SK-N-SH treated with all-trans-retinoic acid at 6 μM for 48 hours (cell line): ENCODE measurements at regions not wholly inside any gene's neighbourhood (a gene's known extent, or its start where the extent isn't known, plus 50 kb on each side); places are given as distances from the start of the nearest gene placed in this dataset.

Experiments
- ATAC-seq: fragments of 200-7000 bp; cut with Tn5 transposase; 3 replicates; pipeline ENCODE4 v1.9.1; 2020; ENCODE audit warnings: mild to moderate bottlenecking, moderate library complexity
- ARNTL ChIP-seq: fragments of 450-650 bp; formaldehyde crosslinking; IDR thresholded peaks from 2 replicates; pipeline ENCODE4 v1.5.0; 2020; ENCODE audit warnings: low read depth, mild to moderate bottlenecking, moderate library complexity, borderline replicate concordance
- CREB5 ChIP-seq: fragments of 250-450 bp; sonication (Bioruptor Pico); IDR thresholded peaks from 2 replicates; pipeline ENCODE4 v1.5.1; 2020; ENCODE audit warnings: low read depth, mild to moderate bottlenecking, moderate library complexity
- CSDC2 ChIP-seq: fragments of 250-450 bp; sonication (Bioruptor Pico); IDR thresholded peaks from 2 replicates; pipeline ENCODE4 v1.5.0; 2020; ENCODE audit warnings: mild to moderate bottlenecking, moderate library complexity
- CSRNP3 ChIP-seq: fragments of 250-450 bp; sonication (Bioruptor Pico); IDR thresholded peaks from 2 replicates; pipeline ENCODE4 v1.5.1; 2021; ENCODE audit warnings: mild to moderate bottlenecking, moderate library complexity
- ESRRG ChIP-seq: fragments of 250-450 bp; sonication (Bioruptor Pico); IDR thresholded peaks from 2 replicates; pipeline ENCODE4 v1.6.1; 2021; ENCODE audit warnings: mild to moderate bottlenecking
- GLIS3 ChIP-seq: fragments of 250-450 bp; sonication (Bioruptor Pico); IDR thresholded peaks from 2 replicates; pipeline ENCODE4 v1.5.0; 2020; ENCODE audit warnings: mild to moderate bottlenecking, moderate library complexity
- ISL1 ChIP-seq: fragments of 250-450 bp; sonication (Bioruptor Pico); IDR thresholded peaks from 2 replicates; pipeline ENCODE4 v2.1.2; 2022; ENCODE audit warnings: mild to moderate bottlenecking, moderate library complexity
- OSR1 ChIP-seq: fragments of 250-450 bp; sonication (Bioruptor Pico); IDR thresholded peaks from 2 replicates; pipeline ENCODE4 v1.8.0; 2022; ENCODE audit warnings: moderate library complexity, mild to moderate bottlenecking, inconsistent platforms
- PATZ1 ChIP-seq: fragments of 250-450 bp; sonication (Bioruptor Pico); IDR thresholded peaks from 2 replicates; pipeline ENCODE4 v1.8.0; 2020; ENCODE audit warnings: mild to moderate bottlenecking, moderate library complexity, borderline replicate concordance
- POU6F1 ChIP-seq: fragments of 250-450 bp; sonication (Bioruptor Pico); IDR thresholded peaks from 2 replicates; pipeline ENCODE4 v1.8.0; 2021; ENCODE audit warnings: low read depth, mild to moderate bottlenecking, moderate library complexity, borderline replicate concordance
- PPARA ChIP-seq: fragments of 250-450 bp; sonication (Bioruptor Pico); IDR thresholded peaks from 2 replicates; pipeline ENCODE4 v1.5.0; 2020; ENCODE audit warnings: mild to moderate bottlenecking, borderline replicate concordance
- TCF4 ChIP-seq: fragments of 250-450 bp; sonication (Bioruptor Pico); IDR thresholded peaks from 2 replicates; pipeline ENCODE4 v1.8.0; 2021; ENCODE audit warnings: mild to moderate bottlenecking, moderate library complexity, borderline replicate concordance
- TOX ChIP-seq: fragments of 250-450 bp; sonication (Bioruptor Pico); IDR thresholded peaks from 2 replicates; pipeline ENCODE4 v1.8.0; 2021; ENCODE audit warnings: mild to moderate bottlenecking, moderate library complexity, borderline replicate concordance
- TSHZ2 ChIP-seq: fragments of 250-450 bp; sonication (Bioruptor Pico); IDR thresholded peaks from 2 replicates; pipeline ENCODE4 v1.5.0; 2020; ENCODE audit warnings: mild to moderate bottlenecking, moderate library complexity
- ZC3H10 ChIP-seq: fragments of 250-450 bp; sonication (Bioruptor Pico); IDR thresholded peaks from 2 replicates; pipeline ENCODE4 v1.5.1; 2021; ENCODE audit warnings: mild to moderate bottlenecking, moderate library complexity
- ZFP3 ChIP-seq: fragments of 250-450 bp; sonication (Bioruptor Pico); IDR thresholded peaks from 2 replicates; pipeline ENCODE4 v1.5.0; 2020; ENCODE audit warnings: mild to moderate bottlenecking, moderate library complexity
- ZFP30 ChIP-seq: fragments of 450-650 bp; formaldehyde crosslinking; IDR thresholded peaks from 2 replicates; pipeline ENCODE4 v1.5.0; 2022; ENCODE audit warnings: mild to moderate bottlenecking, moderate library complexity
- ZNF565 ChIP-seq: fragments of 450-650 bp; formaldehyde crosslinking; conservative IDR thresholded peaks from 2 replicates; pipeline ENCODE4 v1.5.0; 2020; ENCODE audit warnings: low read depth, mild to moderate bottlenecking, moderate library complexity
- ZNF70 ChIP-seq: fragments of 450-650 bp; formaldehyde crosslinking; IDR thresholded peaks from 2 replicates; pipeline ENCODE4 v1.5.0; 2020; ENCODE audit warnings: mild to moderate bottlenecking, moderate library complexity
- ZNF8 ChIP-seq: fragments of 450-650 bp; formaldehyde crosslinking; IDR thresholded peaks from 2 replicates; pipeline ENCODE4 v1.5.0; 2020; ENCODE audit warnings: mild to moderate bottlenecking, moderate library complexity

- ATAC-seq, result no peak
- TF ChIP-seq ZC3H10 (CRISPR knock-in tag) (no peak), CSRNP3 (CRISPR knock-in tag) (no peak), PATZ1 (CRISPR knock-in tag) (no peak)
Measured at GRCh38 chr13:40101708-40102359, 446.4 kb downstream of the COG6 start.

- no peak for ATAC-seq
- TF ChIP-seq ESRRG (CRISPR knock-in tag), result no peak
- no peak for TF ChIP-seq OSR1 (CRISPR knock-in tag)
- TF ChIP-seq PATZ1 (CRISPR knock-in tag), result no peak
- no peak for TF ChIP-seq CSDC2 (CRISPR knock-in tag)
- no peak for TF ChIP-seq CSRNP3 (CRISPR knock-in tag)
- TF ChIP-seq ZNF565 (CRISPR knock-in tag), result no peak
- no peak for TF ChIP-seq ZFP3 (CRISPR knock-in tag)
- no peak for TF ChIP-seq ZNF8
- TF ChIP-seq TSHZ2 (CRISPR knock-in tag), result no peak
- TF ChIP-seq ZFP30 (CRISPR knock-in tag), result no peak
- TF ChIP-seq POU6F1 (CRISPR knock-in tag), result no peak
- no peak for TF ChIP-seq CREB5 (CRISPR knock-in tag)
Measured at GRCh38 chr13:40102360-40102727, 446.9 kb downstream of the COG6 start.

GRCh38 chr13:40102854-40103253 is 447.4 kb downstream of the COG6 start:
- ATAC-seq, result peak; percentile 39
- TF ChIP-seq TSHZ2 (CRISPR knock-in tag) (no peak), TOX (CRISPR knock-in tag) (no peak), ZC3H10 (CRISPR knock-in tag) (no peak), ESRRG (CRISPR knock-in tag) (no peak), OSR1 (CRISPR knock-in tag) (no peak), ZFP3 (CRISPR knock-in tag) (no peak), ZFP30 (CRISPR knock-in tag) (no peak), ZNF70 (CRISPR knock-in tag) (no peak), ZNF565 (CRISPR knock-in tag) (no peak), PPARA (CRISPR knock-in tag) (no peak), ARNTL (CRISPR knock-in tag) (no peak), TCF4 (no peak), ISL1 (CRISPR knock-in tag) (no peak), GLIS3 (CRISPR knock-in tag) (no peak)
